ENCODE measurements at regions not wholly inside any gene's neighbourhood (a gene's known extent, or its start where the extent isn't known, plus 50 kb on each side); places are given as distances from the start of the nearest gene placed in this dataset.

- Histone ChIP-seq H3K27ac (replicated peaks; ENCODE audit: low read length) (no peak overlapping the region), H3K79me1 (ENCODE audit: low read depth, low read length) (no peaks in the 10 kb centered on the region), H3K36me3 (replicated peaks in 1 of 2; ENCODE audit: control insufficient read depth in 2 of 2, insufficient read depth in 2 of 2, low read length in 2 of 2) (no peaks in the 10 kb centered on the region), H3K4me3 (ENCODE audit: low read length in 2 of 2) (no peak overlapping the region), H3K23ac (ENCODE audit: low read depth, low read length, poor library complexity) (no peak overlapping the region), H2BK12ac (ENCODE audit: low read length) (no peak overlapping the region), H3K14ac (ENCODE audit: low read length) (no peak overlapping the region), H2AFZ (ENCODE audit: low read length) (no peak overlapping the region), H4K8ac (ENCODE audit: low read depth, low read length) (no peak overlapping the region), H3K18ac (ENCODE audit: low read length) (no peak overlapping the region), H2AK5ac (ENCODE audit: low read depth, low read length) (no peak overlapping the region), H3K4me2 (ENCODE audit: insufficient read depth, low read length, poor library complexity, severe bottlenecking) (no peak overlapping the region), H3K4ac (ENCODE audit: low read length) (no peak overlapping the region), H3K27me3 (ENCODE audit: control insufficient read depth in 3 of 3, insufficient read depth in 3 of 3, low read depth in 1 of 3, low read length in 3 of 3) (no peaks in the 10 kb centered on the region), H2BK5ac (ENCODE audit: low read length) (no peak overlapping the region), H3K9me3 (replicated peaks in 1 of 2; ENCODE audit: control insufficient read depth in 2 of 2, insufficient read depth in 1 of 2, low read depth in 1 of 2, low read length in 2 of 2) (peaks cover 0 to 3% of the 10 kb centered on the region in 2 donors), H2BK15ac (ENCODE audit: low read length) (no peak overlapping the region), H3K4me1 (ENCODE audit: control insufficient read depth in 2 of 2, insufficient read depth in 1 of 2, low read depth in 1 of 2, low read length in 2 of 2) (no peaks in the 10 kb centered on the region), H2BK120ac (ENCODE audit: low read depth, low read length) (no peak overlapping the region), H4K91ac (ENCODE audit: low read depth, low read length, poor library complexity) (no peak overlapping the region), H3K9ac (ENCODE audit: low read depth, low read length, poor library complexity) (no peak overlapping the region)
- DNase-seq (ENCODE audit: low spot score) = no peak
- no CpG with 5 or more reads among the region's 4 CpGs for WGBS, 2 donors (ENCODE audit: extremely low coverage in 2 of 2, insufficient read length in 2 of 2, insufficient replicate concordance in 1 of 2)
Observed at GRCh38 chr10:31204090-31204489, 114.9 kb upstream of the ZEB1 start.

GRCh38 chr10:31207636-31208035, 111.4 kb upstream of the ZEB1 start:
- no peak for DNase-seq (ENCODE audit: low spot score)
- no peak overlapping the region for H2BK12ac ChIP-seq (ENCODE audit: low read length)
- no peak overlapping the region for H3K4ac ChIP-seq (ENCODE audit: low read length)

GRCh38 chr10:31209478-31209877, 109.5 kb upstream of the ZEB1 start:
- H3K9ac ChIP-seq (ENCODE audit: low read depth, low read length, poor library complexity) = no peak overlapping the region
- H3K36me3 ChIP-seq (replicated peaks in 1 of 2; ENCODE audit: control insufficient read depth in 2 of 2, insufficient read depth in 2 of 2, low read length in 2 of 2) = no peaks in the 10 kb centered on the region
- H3K27me3 ChIP-seq (ENCODE audit: control insufficient read depth in 3 of 3, insufficient read depth in 3 of 3, low read depth in 1 of 3, low read length in 3 of 3) = no peaks in the 10 kb centered on the region
- H2BK5ac ChIP-seq (ENCODE audit: low read length) = no peak overlapping the region
- no peak overlapping the region for H2BK120ac ChIP-seq (ENCODE audit: low read depth, low read length)
- DNase-seq (ENCODE audit: low spot score) = no peak
- no peak overlapping the region for H4K91ac ChIP-seq (ENCODE audit: low read depth, low read length, poor library complexity)
- H2BK12ac ChIP-seq (ENCODE audit: low read length) = no peak overlapping the region
- no peak overlapping the region for H4K8ac ChIP-seq (ENCODE audit: low read depth, low read length)
- no peak overlapping the region for H2AFZ ChIP-seq (ENCODE audit: low read length)
- peaks cover 2 to 3% of the 10 kb centered on the region in 2 donors for H3K4me1 ChIP-seq (ENCODE audit: control insufficient read depth in 2 of 2, insufficient read depth in 1 of 2, low read depth in 1 of 2, low read length in 2 of 2)
- no peak overlapping the region for H3K4me2 ChIP-seq (ENCODE audit: insufficient read depth, low read length, poor library complexity, severe bottlenecking)
- H3K79me1 ChIP-seq (ENCODE audit: low read depth, low read length) = no peaks in the 10 kb centered on the region
- H3K4me3 ChIP-seq (ENCODE audit: low read length in 2 of 2) = no peak overlapping the region
- H3K23ac ChIP-seq (ENCODE audit: low read depth, low read length, poor library complexity) = no peak overlapping the region
- no peak overlapping the region for H3K18ac ChIP-seq (ENCODE audit: low read length)
- H2BK15ac ChIP-seq (ENCODE audit: low read length) = no peak overlapping the region
- H3K4ac ChIP-seq (ENCODE audit: low read length) = no peak overlapping the region
- no peak overlapping the region for H3K27ac ChIP-seq (replicated peaks; ENCODE audit: low read length)
- no peak overlapping the region for H2AK5ac ChIP-seq (ENCODE audit: low read depth, low read length)
- WGBS, 2 donors (ENCODE audit: extremely low coverage in 2 of 2, insufficient read length in 2 of 2, insufficient replicate concordance in 1 of 2) = no CpG with 5 or more reads among the region's 7 CpGs
- H3K9me3 ChIP-seq (replicated peaks in 1 of 2; ENCODE audit: control insufficient read depth in 2 of 2, insufficient read depth in 1 of 2, low read depth in 1 of 2, low read length in 2 of 2) = peaks cover 0 to 6% of the 10 kb centered on the region in 2 donors
- H3K14ac ChIP-seq (ENCODE audit: low read length) = no peak overlapping the region

More at GRCh38 chr10:31207636-31208035, 111.4 kb upstream of the ZEB1 start:
- Histone ChIP-seq H3K9ac (ENCODE audit: low read depth, low read length, poor library complexity) (no peak overlapping the region), H3K27me3 (ENCODE audit: control insufficient read depth in 3 of 3, insufficient read depth in 3 of 3, low read depth in 1 of 3, low read length in 3 of 3) (no peaks in the 10 kb centered on the region), H3K4me3 (ENCODE audit: low read length in 2 of 2) (no peak overlapping the region), H3K23ac (ENCODE audit: low read depth, low read length, poor library complexity) (no peak overlapping the region), H2BK15ac (ENCODE audit: low read length) (no peak overlapping the region), H3K4me1 (ENCODE audit: control insufficient read depth in 2 of 2, insufficient read depth in 1 of 2, low read depth in 1 of 2, low read length in 2 of 2) (peaks cover 2% of the 10 kb centered on the region in 2 donors), H2BK120ac (ENCODE audit: low read depth, low read length) (no peak overlapping the region), H3K14ac (ENCODE audit: low read length) (no peak overlapping the region), H3K79me1 (ENCODE audit: low read depth, low read length) (no peaks in the 10 kb centered on the region), H3K9me3 (replicated peaks in 1 of 2; ENCODE audit: control insufficient read depth in 2 of 2, insufficient read depth in 1 of 2, low read depth in 1 of 2, low read length in 2 of 2) (peaks cover 0 to 6% of the 10 kb centered on the region in 2 donors), H2AFZ (ENCODE audit: low read length) (no peak overlapping the region), H3K18ac (ENCODE audit: low read length) (no peak overlapping the region), H3K36me3 (replicated peaks in 1 of 2; ENCODE audit: control insufficient read depth in 2 of 2, insufficient read depth in 2 of 2, low read length in 2 of 2) (no peaks in the 10 kb centered on the region), H4K8ac (ENCODE audit: low read depth, low read length) (no peak overlapping the region), H2AK5ac (ENCODE audit: low read depth, low read length) (no peak overlapping the region), H3K27ac (replicated peaks; ENCODE audit: low read length) (no peak overlapping the region), H4K91ac (ENCODE audit: low read depth, low read length, poor library complexity) (no peak overlapping the region), H2BK5ac (ENCODE audit: low read length) (no peak overlapping the region), H3K4me2 (ENCODE audit: insufficient read depth, low read length, poor library complexity, severe bottlenecking) (no peak overlapping the region)
- WGBS, 2 donors (ENCODE audit: extremely low coverage in 2 of 2, insufficient read length in 2 of 2, insufficient replicate concordance in 1 of 2) = no CpG with 5 or more reads among the region's 4 CpGs

GRCh38 chr10:31210190-31210589, 108.8 kb upstream of the ZEB1 start:
- H4K8ac ChIP-seq (ENCODE audit: low read depth, low read length) = no peak overlapping the region
- no peaks in the 10 kb centered on the region for H3K36me3 ChIP-seq (replicated peaks in 1 of 2; ENCODE audit: control insufficient read depth in 2 of 2, insufficient read depth in 2 of 2, low read length in 2 of 2)
- H2BK12ac ChIP-seq (ENCODE audit: low read length) = no peak overlapping the region
- H3K23ac ChIP-seq (ENCODE audit: low read depth, low read length, poor library complexity) = no peak overlapping the region
- H3K14ac ChIP-seq (ENCODE audit: low read length) = no peak overlapping the region
- no peak overlapping the region for H2BK5ac ChIP-seq (ENCODE audit: low read length)
- no peak overlapping the region for H3K18ac ChIP-seq (ENCODE audit: low read length)
- no peak overlapping the region for H2AK5ac ChIP-seq (ENCODE audit: low read depth, low read length)
- H3K27me3 ChIP-seq (ENCODE audit: control insufficient read depth in 3 of 3, insufficient read depth in 3 of 3, low read depth in 1 of 3, low read length in 3 of 3) = no peaks in the 10 kb centered on the region
- no peak overlapping the region for H3K4ac ChIP-seq (ENCODE audit: low read length)
- DNase-seq (ENCODE audit: low spot score) = no peak
- H3K9ac ChIP-seq (ENCODE audit: low read depth, low read length, poor library complexity) = no peak overlapping the region
- peaks cover 0 to 6% of the 10 kb centered on the region in 2 donors for H3K9me3 ChIP-seq (replicated peaks in 1 of 2; ENCODE audit: control insufficient read depth in 2 of 2, insufficient read depth in 1 of 2, low read depth in 1 of 2, low read length in 2 of 2)
- no peak overlapping the region for H4K91ac ChIP-seq (ENCODE audit: low read depth, low read length, poor library complexity)
- no peak overlapping the region for H2BK15ac ChIP-seq (ENCODE audit: low read length)
- H3K27ac ChIP-seq (replicated peaks; ENCODE audit: low read length) = no peak overlapping the region
- no peak overlapping the region for H2BK120ac ChIP-seq (ENCODE audit: low read depth, low read length)
- H3K4me2 ChIP-seq (ENCODE audit: insufficient read depth, low read length, poor library complexity, severe bottlenecking) = no peak overlapping the region
- WGBS, 2 donors (ENCODE audit: extremely low coverage in 2 of 2, insufficient read length in 2 of 2, insufficient replicate concordance in 1 of 2) = no CpG with 5 or more reads among the region's 7 CpGs
- H3K4me3 ChIP-seq (ENCODE audit: low read length in 2 of 2) = no peak overlapping the region
- H3K4me1 ChIP-seq (ENCODE audit: control insufficient read depth in 2 of 2, insufficient read depth in 1 of 2, low read depth in 1 of 2, low read length in 2 of 2) = peaks cover 2 to 3% of the 10 kb centered on the region in 2 donors
- H3K79me1 ChIP-seq (ENCODE audit: low read depth, low read length) = no peaks in the 10 kb centered on the region
- no peak overlapping the region for H2AFZ ChIP-seq (ENCODE audit: low read length)
